Frontal cortex (tissue), 3 donors: ENCODE measurements at regions not wholly inside any gene's neighbourhood (a gene's known extent, or its start where the extent isn't known, plus 50 kb on each side); places are given as distances from the start of the nearest gene placed in this dataset.

Experiments used
- DNase-seq, 2 donors: peaks; one replicate each; pipeline ENCODE4 v3.0.0; 2012; ENCODE audit warnings: low spot score in 2 of 2
- FAIRE-seq: peaks from 2 replicates; lab custom pipeline; 2012; peaks lifted over from hg19 to GRCh38; lab: Jason Lieb, UNC
- donor health status: control.
- donor health status: control.
- donor health status: control.

- no peak for DNase-seq
- no peak for FAIRE-seq
Observed at GRCh38 chr17:14959106-14959648, 305.9 kb downstream of the PMP22 start.

- DNase-seq (no peak), FAIRE-seq (no peak)
Observed at GRCh38 chr17:14953405-14953804, 311.7 kb downstream of the PMP22 start.

- no peak for DNase-seq
Observed at GRCh38 chr17:14950686-14951085, 314.4 kb downstream of the PMP22 start.

GRCh38 chr17:14950216-14950615 is 314.9 kb downstream of the PMP22 start:
- FAIRE-seq (no peak), DNase-seq (no peak)

More at GRCh38 chr17:14950686-14951085, 314.4 kb downstream of the PMP22 start:
- FAIRE-seq: no peak

GRCh38 chr17:14947671-14948070 is 317.5 kb downstream of the PMP22 start:
- no peak for FAIRE-seq
- no peak for DNase-seq

GRCh38 chr17:14946481-14946880 is 318.6 kb downstream of the PMP22 start:
- DNase-seq (no peak), FAIRE-seq (no peak)

- no peak for DNase-seq
- no peak for FAIRE-seq
Observed at GRCh38 chr17:14942526-14943190, 322.5 kb downstream of the PMP22 start.

GRCh38 chr17:14940938-14941265 is 324.2 kb downstream of the PMP22 start:
- no peak for DNase-seq
- no peak for FAIRE-seq

GRCh38 chr17:14940108-14940937 is 324.8 kb downstream of the PMP22 start:
- no peak for DNase-seq

GRCh38 chr17:14935845-14936485 is 329.2 kb downstream of the PMP22 start:
- FAIRE-seq: no peak

More at GRCh38 chr17:14940108-14940937, 324.8 kb downstream of the PMP22 start:
- no peak for FAIRE-seq

GRCh38 chr17:14935139-14935841 is 329.8 kb downstream of the PMP22 start:
- FAIRE-seq: no peak
- DNase-seq: no peak

More at GRCh38 chr17:14935845-14936485, 329.2 kb downstream of the PMP22 start:
- DNase-seq: no peak

GRCh38 chr17:14933676-14934075 is 331.4 kb downstream of the PMP22 start:
- DNase-seq (no peak), FAIRE-seq (no peak)

- peak; percentile 4 to 33 for DNase-seq
- peak; percentile 58 for FAIRE-seq
Observed at GRCh38 chr17:14926526-14927122, 338.5 kb downstream of the PMP22 start.

GRCh38 chr17:14926073-14926472 is 339.1 kb downstream of the PMP22 start:
- DNase-seq: no peak
- FAIRE-seq: no peak

GRCh38 chr17:14925498-14925897 is 339.6 kb downstream of the PMP22 start:
- FAIRE-seq (no peak), DNase-seq (no peak)

- FAIRE-seq (no peak), DNase-seq (no peak)
Observed at GRCh38 chr17:14923981-14924380, 341.1 kb downstream of the PMP22 start.

- DNase-seq (no peak), FAIRE-seq (no peak)
Observed at GRCh38 chr17:14922411-14922810, 342.7 kb downstream of the PMP22 start.

GRCh38 chr17:14921936-14922335 is 343.2 kb downstream of the PMP22 start:
- no peak for FAIRE-seq
- no peak for DNase-seq

GRCh38 chr17:14919631-14920213 is 345.4 kb downstream of the PMP22 start:
- DNase-seq: no peak
- FAIRE-seq: no peak
